Endothelial cell of umbilical vein (primary cell): ENCODE measurements at regions not wholly inside any gene's neighbourhood (a gene's known extent, or its start where the extent isn't known, plus 50 kb on each side); places are given as distances from the start of the nearest gene placed in this dataset.
"Not testable (repeated sequence)": the region's sequence is repeated elsewhere in the genome, so short reads cannot be mapped to it uniquely, and the experiment has no call there.

Experiments used
- EZH2 ChIP-seq: IDR thresholded peaks from 2 replicates; pipeline ENCODE4 v1.6.1; 2012; ENCODE audit warnings: borderline replicate concordance, low read depth, mild to moderate bottlenecking, moderate library complexity, low read length, inconsistent platforms; ENCODE audit not compliant: severe bottlenecking
- JUN ChIP-seq: IDR thresholded peaks from 2 replicates; pipeline ENCODE4 v1.6.1; 2011; ENCODE audit warnings: borderline replicate concordance, low read depth; ENCODE audit not compliant: insufficient read length, insufficient read depth
- POLR2A ChIP-seq: IDR thresholded peaks from 2 replicates; pipeline ENCODE4 v1.6.1; 2012; ENCODE audit warnings: low read depth, mild to moderate bottlenecking, control low read depth, low read length
- POLR2AphosphoS5 ChIP-seq: IDR thresholded peaks from 2 replicates; pipeline ENCODE4 v1.6.1; 2012; ENCODE audit warnings: low read depth, mild to moderate bottlenecking, control low read depth, low read length, moderate library complexity; ENCODE audit not compliant: insufficient read depth
- TF ChIP-seq, protein P1 (sequence below), 2 donors: IDR thresholded peaks; 1 replicate in 1 of 2; 2 replicates in 1 of 2; pipeline ENCODE4 v1.5.1; 2011; ENCODE audit warnings: low read length in 2 of 2, mild to moderate bottlenecking in 2 of 2, moderate library complexity in 2 of 2, control low read depth in 1 of 2, inconsistent platforms in 1 of 2, low read depth in 1 of 2; ENCODE audit not compliant: insufficient read depth in 1 of 2; ENCODE audit errors: extremely low read depth in 1 of 2

GRCh38 chr1:234810726-234811125, 200.7 kb upstream of the IRF2BP2 start:
- TF ChIP-seq POLR2AphosphoS5, POLR2A, EZH2, JUN: not testable (repeated sequence)
- TF ChIP-seq, protein P1, sequence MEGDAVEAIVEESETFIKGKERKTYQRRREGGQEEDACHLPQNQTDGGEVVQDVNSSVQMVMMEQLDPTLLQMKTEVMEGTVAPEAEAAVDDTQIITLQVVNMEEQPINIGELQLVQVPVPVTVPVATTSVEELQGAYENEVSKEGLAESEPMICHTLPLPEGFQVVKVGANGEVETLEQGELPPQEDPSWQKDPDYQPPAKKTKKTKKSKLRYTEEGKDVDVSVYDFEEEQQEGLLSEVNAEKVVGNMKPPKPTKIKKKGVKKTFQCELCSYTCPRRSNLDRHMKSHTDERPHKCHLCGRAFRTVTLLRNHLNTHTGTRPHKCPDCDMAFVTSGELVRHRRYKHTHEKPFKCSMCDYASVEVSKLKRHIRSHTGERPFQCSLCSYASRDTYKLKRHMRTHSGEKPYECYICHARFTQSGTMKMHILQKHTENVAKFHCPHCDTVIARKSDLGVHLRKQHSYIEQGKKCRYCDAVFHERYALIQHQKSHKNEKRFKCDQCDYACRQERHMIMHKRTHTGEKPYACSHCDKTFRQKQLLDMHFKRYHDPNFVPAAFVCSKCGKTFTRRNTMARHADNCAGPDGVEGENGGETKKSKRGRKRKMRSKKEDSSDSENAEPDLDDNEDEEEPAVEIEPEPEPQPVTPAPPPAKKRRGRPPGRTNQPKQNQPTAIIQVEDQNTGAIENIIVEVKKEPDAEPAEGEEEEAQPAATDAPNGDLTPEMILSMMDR (IDR thresholded peaks at IDR 0.05; ENCODE audit: extremely low read depth in 1 of 2, insufficient read depth in 1 of 2, low read depth in 1 of 2, low read length in 2 of 2): not testable (repeated sequence)
